Keratinocyte (primary cell): ENCODE measurements at regions not wholly inside any gene's neighbourhood (a gene's known extent, or its start where the extent isn't known, plus 50 kb on each side); places are given as distances from the start of the nearest gene placed in this dataset.

ENCODE experiments used
- DNase-seq: peaks from one replicate; pipeline ENCODE4 v3.0.0-alpha.2; 2011; ENCODE audit warnings: low read depth, missing footprints, low spot score
- FAIRE-seq: peaks from 2 replicates; lab custom pipeline; 2011; peaks lifted over from hg19 to GRCh38; lab: Jason Lieb, UNC
- H2AFZ ChIP-seq: 2 replicates; pipeline ENCODE4 v1.6.0; 2012; ENCODE audit warnings: low read length, control low read depth, inconsistent platforms; ENCODE audit not compliant: control insufficient read depth
- H3K27ac ChIP-seq: 2 replicates; pipeline ENCODE4 v1.5.1; 2011; ENCODE audit warnings: low read length; ENCODE audit not compliant: control insufficient read depth, insufficient read depth
- H3K27me3 ChIP-seq: 3 replicates; pipeline ENCODE4 v1.6.0; 2011; ENCODE audit warnings: low read length; ENCODE audit not compliant: control insufficient read depth, insufficient read depth; ENCODE audit errors: extremely low read depth
- H3K36me3 ChIP-seq, 2 experiments: 2 replicates in 1 of 2; 3 replicates in 1 of 2; pipeline ENCODE4 v1.5.1; 2011; ENCODE audit warnings: low read length in 2 of 2, mild to moderate bottlenecking in 1 of 2; ENCODE audit not compliant: control insufficient read depth in 2 of 2, insufficient read depth in 2 of 2; ENCODE audit errors: extremely low read depth in 1 of 2
- H3K4me1 ChIP-seq: 3 replicates; pipeline ENCODE4 v1.5.1; 2011; ENCODE audit warnings: low read length; ENCODE audit not compliant: control insufficient read depth, insufficient read depth; ENCODE audit errors: extremely low read depth
- H3K4me2 ChIP-seq: 3 replicates; pipeline ENCODE4 v1.6.0; 2011; ENCODE audit warnings: low read depth, low read length; ENCODE audit not compliant: control insufficient read depth, insufficient read depth; ENCODE audit errors: extremely low read depth
- H3K4me3 ChIP-seq, 3 experiments: fragments of 200-600 bp in 1 of 3; sonication (generic) in 1 of 3; 2 replicates in 2 of 3; 3 replicates in 1 of 3; pipeline ENCODE4 v1.5.1; 2011 to 2016; ENCODE audit warnings: low read length in 3 of 3, mild to moderate bottlenecking in 3 of 3, control low read depth in 2 of 3, inconsistent platforms in 1 of 3, low read depth in 1 of 3, mixed read lengths in 1 of 3, mixed run types in 1 of 3, moderate library complexity in 1 of 3; ENCODE audit not compliant: control insufficient read depth in 2 of 3, insufficient read depth in 2 of 3; ENCODE audit errors: extremely low read depth in 1 of 3
- H3K79me2 ChIP-seq: 2 replicates; pipeline ENCODE4 v1.6.0; 2012; ENCODE audit warnings: low read length; ENCODE audit not compliant: control insufficient read depth, insufficient read depth
- H3K9ac ChIP-seq: 3 replicates; pipeline ENCODE4 v1.6.0; 2011; ENCODE audit warnings: low read length; ENCODE audit not compliant: control insufficient read depth, insufficient read depth; ENCODE audit errors: extremely low read depth
- H3K9me1 ChIP-seq: 3 replicates; pipeline ENCODE4 v1.6.0; 2011; ENCODE audit warnings: low read length; ENCODE audit not compliant: control insufficient read depth, insufficient read depth; ENCODE audit errors: extremely low read depth
- H3K9me3 ChIP-seq: 2 replicates; pipeline ENCODE4 v1.5.1; 2012; ENCODE audit warnings: low read depth, low read length; ENCODE audit not compliant: control insufficient read depth
- H4K20me1 ChIP-seq: 3 replicates; pipeline ENCODE4 v1.6.0; 2011; ENCODE audit warnings: low read length; ENCODE audit not compliant: control insufficient read depth, insufficient read depth; ENCODE audit errors: extremely low read depth
- EZH2 ChIP-seq: IDR thresholded peaks from one replicate; pipeline ENCODE4 v1.6.1; 2012; ENCODE audit warnings: inconsistent platforms, mild to moderate bottlenecking, low read length, moderate library complexity
- dilution Hi-C: fragments of 300-500 bp; cut with MboI; formaldehyde crosslinking; loops from one replicate; pipeline ENCODE4 v1.7.0; 2020; ENCODE audit warnings: low sequenced_read_pairs; ENCODE audit not compliant: extremely low pct_ligation_motif_present
- TF ChIP-seq, protein P1 (sequence below), 3 experiments: IDR thresholded peaks in 1 of 3; conservative IDR thresholded peaks in 1 of 3; optimal IDR thresholded peaks in 1 of 3; 2 replicates in 2 of 3; 3 replicates in 1 of 3; pipeline versions ENCODE3 to v1.5.1; 2011; ENCODE audit warnings: low read length in 3 of 3, mild to moderate bottlenecking in 3 of 3, moderate library complexity in 2 of 3, control low read depth in 1 of 3, inconsistent platforms in 1 of 3; ENCODE audit not compliant: insufficient read depth in 2 of 3; ENCODE audit errors: extremely low read depth in 1 of 3

- no peaks in the 10 kb centered on the region for H3K79me2 ChIP-seq
- no peaks in the 10 kb centered on the region for H4K20me1 ChIP-seq
- no peak overlapping the region for H3K27ac ChIP-seq
- no peaks in the 10 kb centered on the region for H3K9me1 ChIP-seq
- peaks cover 4% of the 10 kb centered on the region for H3K9me3 ChIP-seq
- TF ChIP-seq, protein P1, sequence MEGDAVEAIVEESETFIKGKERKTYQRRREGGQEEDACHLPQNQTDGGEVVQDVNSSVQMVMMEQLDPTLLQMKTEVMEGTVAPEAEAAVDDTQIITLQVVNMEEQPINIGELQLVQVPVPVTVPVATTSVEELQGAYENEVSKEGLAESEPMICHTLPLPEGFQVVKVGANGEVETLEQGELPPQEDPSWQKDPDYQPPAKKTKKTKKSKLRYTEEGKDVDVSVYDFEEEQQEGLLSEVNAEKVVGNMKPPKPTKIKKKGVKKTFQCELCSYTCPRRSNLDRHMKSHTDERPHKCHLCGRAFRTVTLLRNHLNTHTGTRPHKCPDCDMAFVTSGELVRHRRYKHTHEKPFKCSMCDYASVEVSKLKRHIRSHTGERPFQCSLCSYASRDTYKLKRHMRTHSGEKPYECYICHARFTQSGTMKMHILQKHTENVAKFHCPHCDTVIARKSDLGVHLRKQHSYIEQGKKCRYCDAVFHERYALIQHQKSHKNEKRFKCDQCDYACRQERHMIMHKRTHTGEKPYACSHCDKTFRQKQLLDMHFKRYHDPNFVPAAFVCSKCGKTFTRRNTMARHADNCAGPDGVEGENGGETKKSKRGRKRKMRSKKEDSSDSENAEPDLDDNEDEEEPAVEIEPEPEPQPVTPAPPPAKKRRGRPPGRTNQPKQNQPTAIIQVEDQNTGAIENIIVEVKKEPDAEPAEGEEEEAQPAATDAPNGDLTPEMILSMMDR (optimal IDR thresholded peaks at IDR 0.05 in 1 of 3, IDR thresholded peaks at IDR 0.05 in 1 of 3, conservative IDR thresholded peaks at IDR 0.05 in 1 of 3; ENCODE audit: extremely low read depth in 1 of 3, insufficient read depth in 2 of 3, low read length in 3 of 3): no peak
- TF ChIP-seq EZH2: no peak
- no peaks in the 10 kb centered on the region for H3K27me3 ChIP-seq
- FAIRE-seq (no peak), DNase-seq (no peak)
- H3K4me2 ChIP-seq: no peak overlapping the region
- dilution Hi-C loops: no loop called here
- H3K36me3 ChIP-seq: no peaks in the 10 kb centered on the region
- no peak overlapping the region for H3K9ac ChIP-seq
- no peak overlapping the region for H3K4me3 ChIP-seq
- no peaks in the 10 kb centered on the region for H3K4me1 ChIP-seq
- no peak overlapping the region for H2AFZ ChIP-seq
These were observed 98.5 kb upstream of the FAM9C start for GRCh38 chrX:13142891-13143290.

DNA sequence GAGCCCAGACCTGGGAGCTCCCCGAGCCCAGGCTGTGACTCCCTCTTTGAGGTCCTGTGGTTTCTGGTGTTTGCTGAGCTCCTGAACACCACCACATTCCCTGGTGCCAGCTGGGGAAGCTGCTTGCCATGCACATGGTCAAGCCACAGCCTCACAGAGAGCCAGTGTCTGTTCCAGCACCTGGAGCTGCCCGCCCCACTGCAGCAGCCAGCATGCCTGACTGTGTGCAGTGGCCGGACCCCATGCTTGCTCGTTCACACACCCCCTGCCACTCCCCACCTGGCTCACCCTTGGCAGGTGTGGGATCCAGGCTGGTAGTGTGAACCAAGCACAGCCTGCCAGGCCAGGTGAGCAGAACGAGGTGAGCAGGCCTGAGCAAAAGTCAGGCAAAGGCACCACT lies 95.6 kb upstream of the FAM9C start:
- no peak overlapping the region for H3K4me3 ChIP-seq
- FAIRE-seq (no peak), DNase-seq (no peak)
- no peaks in the 10 kb centered on the region for H3K36me3 ChIP-seq
- H3K9me1 ChIP-seq: no peaks in the 10 kb centered on the region
- no peak overlapping the region for H3K27ac ChIP-seq
- H3K4me2 ChIP-seq: no peak overlapping the region
- dilution Hi-C loops: no loop called here
- no peaks in the 10 kb centered on the region for H3K79me2 ChIP-seq
- H4K20me1 ChIP-seq: no peaks in the 10 kb centered on the region
- H3K4me1 ChIP-seq: no peaks in the 10 kb centered on the region
- no peaks in the 10 kb centered on the region for H3K27me3 ChIP-seq
- no peak overlapping the region for H2AFZ ChIP-seq
- peaks cover 4% of the 10 kb centered on the region for H3K9me3 ChIP-seq
- H3K9ac ChIP-seq: no peak overlapping the region
- TF ChIP-seq EZH2: no peak
- TF ChIP-seq, protein P1 (optimal IDR thresholded peaks at IDR 0.05 in 1 of 3, IDR thresholded peaks at IDR 0.05 in 1 of 3, conservative IDR thresholded peaks at IDR 0.05 in 1 of 3; ENCODE audit: extremely low read depth in 1 of 3, insufficient read depth in 2 of 3, low read length in 3 of 3): no peak
